Fibroblast of lung (primary cell): ENCODE measurements at regions not wholly inside any gene's neighbourhood (a gene's known extent, or its start where the extent isn't known, plus 50 kb on each side); places are given as distances from the start of the nearest gene placed in this dataset.
"Not testable (repeated sequence)": the region's sequence is repeated elsewhere in the genome, so short reads cannot be mapped to it uniquely, and the experiment has no call there.

Experiments
- CTCF ChIP-seq, 2 donors: IDR thresholded peaks in 1 of 2; conservative IDR thresholded peaks in 1 of 2; 1 replicate in 1 of 2; 2 replicates in 1 of 2; pipeline ENCODE4 v1.5.1; 2011 to 2012; ENCODE audit warnings: low read length in 2 of 2, control low read depth in 1 of 2, inconsistent platforms in 1 of 2, low read depth in 1 of 2, mild to moderate bottlenecking in 1 of 2
- EZH2 ChIP-seq: IDR thresholded peaks from 2 replicates; pipeline ENCODE4 v1.5.1; 2012; ENCODE audit warnings: low read length, control low read depth, mild to moderate bottlenecking; ENCODE audit errors: missing control alignments

DNA sequence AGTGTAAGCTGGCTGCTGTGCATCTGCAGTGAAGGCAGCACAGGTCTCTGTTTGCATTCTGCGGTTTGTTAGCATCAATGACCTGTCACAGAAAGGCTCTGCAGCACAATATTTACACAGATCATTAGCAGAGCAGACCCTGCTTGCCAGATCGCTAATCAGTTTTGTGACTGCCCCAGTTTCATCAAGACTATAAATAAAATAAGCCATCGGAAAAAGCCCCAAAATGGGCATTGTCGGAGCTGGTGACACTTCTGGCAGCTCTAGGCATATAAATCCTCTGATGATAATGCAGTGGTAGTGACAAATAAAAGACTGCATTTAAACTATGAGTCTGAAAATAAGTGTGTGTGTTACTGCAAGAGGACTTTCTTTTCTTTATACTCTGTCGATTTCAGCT lies 219.1 kb upstream of the TEKT4 start:
- not testable (repeated sequence) for TF ChIP-seq EZH2; CTCF (conservative IDR thresholded peaks at IDR 0.05 in 1 of 2, IDR thresholded peaks at IDR 0.05 in 1 of 2; ENCODE audit: low read depth in 1 of 2, low read length in 2 of 2)
